ENCODE measurements at regions not wholly inside any gene's neighbourhood (a gene's known extent, or its start where the extent isn't known, plus 50 kb on each side); places are given as distances from the start of the nearest gene placed in this dataset.

DNA sequence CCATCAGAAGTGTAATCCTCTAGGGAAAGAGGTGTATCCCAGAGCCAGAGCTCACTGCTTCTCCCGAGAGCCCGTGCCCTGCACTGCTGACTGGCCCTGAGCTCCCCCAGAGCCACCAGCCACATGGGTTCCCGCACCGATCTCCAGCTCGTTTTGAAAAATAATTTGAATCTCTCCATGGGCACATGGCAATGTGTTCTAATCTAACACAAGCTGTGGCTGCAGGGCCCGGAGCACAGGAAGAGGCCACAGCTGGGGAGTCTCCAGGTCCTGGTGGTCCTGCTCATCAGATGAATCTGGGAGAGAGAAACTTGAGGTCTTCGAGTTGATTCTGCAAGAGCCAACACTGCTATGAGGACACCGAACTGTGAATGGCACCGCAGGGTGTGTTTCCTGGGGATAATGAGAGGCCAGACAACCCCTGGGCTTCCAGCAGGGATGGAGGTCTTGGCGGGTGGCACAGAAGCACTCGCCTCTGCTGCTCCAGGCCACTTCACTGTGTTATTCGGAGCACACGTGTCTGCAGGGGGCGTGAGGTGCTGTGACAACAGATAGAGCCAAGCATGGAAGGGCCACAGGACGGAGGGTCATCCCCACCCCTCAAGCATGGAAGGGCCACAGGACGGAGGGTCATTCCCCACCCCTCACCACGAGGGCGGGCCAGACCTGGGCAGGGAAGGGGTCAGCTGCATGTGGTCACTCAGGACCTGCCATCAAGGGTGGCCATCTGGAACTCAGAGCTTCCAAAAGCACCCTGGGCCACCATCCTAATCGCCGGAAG is 196.8 kb downstream of the NDUFA10 start:
- Histone ChIP-seq H4K20me1 (ENCODE audit: control insufficient read depth, extremely low read depth, insufficient read depth, low read length) (no peaks in the 10 kb centered on the region), H3K4me3 (replicated peaks in 1 of 4; ENCODE audit: control extremely low read depth in 1 of 4, insufficient read depth in 1 of 4, low read depth in 3 of 4, low read length in 4 of 4) (no peak overlapping the region), H3K79me2 (ENCODE audit: control insufficient read depth, insufficient read depth, low read length) (no peaks in the 10 kb centered on the region), H3K27ac (ENCODE audit: insufficient read depth, low read length) (no peak overlapping the region), H3K9me3 (ENCODE audit: control insufficient read depth, insufficient read depth, low read depth, low read length) (no peaks in the 10 kb centered on the region), H3K27me3 (ENCODE audit: control insufficient read depth, insufficient read depth, low read length) (no peaks in the 10 kb centered on the region), H3K4me1 (ENCODE audit: control insufficient read depth, extremely low read depth, insufficient read depth, low read length) (no peaks in the 10 kb centered on the region), H3K9ac (ENCODE audit: insufficient read depth, low read length) (no peak overlapping the region), H2AFZ (ENCODE audit: low read length) (no peak overlapping the region), H3K4me2 (ENCODE audit: extremely low read depth, insufficient read depth, low read length) (no peak overlapping the region), H3K36me3 (ENCODE audit: control insufficient read depth, insufficient read depth, low read length) (no peaks in the 10 kb centered on the region)
- no peak for TF ChIP-seq EZH2 (IDR thresholded peaks at IDR 0.05; ENCODE audit: low read length, missing control alignments)
- TF ChIP-seq, protein P1, sequence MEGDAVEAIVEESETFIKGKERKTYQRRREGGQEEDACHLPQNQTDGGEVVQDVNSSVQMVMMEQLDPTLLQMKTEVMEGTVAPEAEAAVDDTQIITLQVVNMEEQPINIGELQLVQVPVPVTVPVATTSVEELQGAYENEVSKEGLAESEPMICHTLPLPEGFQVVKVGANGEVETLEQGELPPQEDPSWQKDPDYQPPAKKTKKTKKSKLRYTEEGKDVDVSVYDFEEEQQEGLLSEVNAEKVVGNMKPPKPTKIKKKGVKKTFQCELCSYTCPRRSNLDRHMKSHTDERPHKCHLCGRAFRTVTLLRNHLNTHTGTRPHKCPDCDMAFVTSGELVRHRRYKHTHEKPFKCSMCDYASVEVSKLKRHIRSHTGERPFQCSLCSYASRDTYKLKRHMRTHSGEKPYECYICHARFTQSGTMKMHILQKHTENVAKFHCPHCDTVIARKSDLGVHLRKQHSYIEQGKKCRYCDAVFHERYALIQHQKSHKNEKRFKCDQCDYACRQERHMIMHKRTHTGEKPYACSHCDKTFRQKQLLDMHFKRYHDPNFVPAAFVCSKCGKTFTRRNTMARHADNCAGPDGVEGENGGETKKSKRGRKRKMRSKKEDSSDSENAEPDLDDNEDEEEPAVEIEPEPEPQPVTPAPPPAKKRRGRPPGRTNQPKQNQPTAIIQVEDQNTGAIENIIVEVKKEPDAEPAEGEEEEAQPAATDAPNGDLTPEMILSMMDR (conservative IDR thresholded peaks at IDR 0.05 in 1 of 2, IDR thresholded peaks at IDR 0.05 in 1 of 2; ENCODE audit: low read depth in 1 of 2, low read length in 2 of 2), result no peak
- DNase-seq (ENCODE audit: low read depth in 2 of 2), result no peak

DNA sequence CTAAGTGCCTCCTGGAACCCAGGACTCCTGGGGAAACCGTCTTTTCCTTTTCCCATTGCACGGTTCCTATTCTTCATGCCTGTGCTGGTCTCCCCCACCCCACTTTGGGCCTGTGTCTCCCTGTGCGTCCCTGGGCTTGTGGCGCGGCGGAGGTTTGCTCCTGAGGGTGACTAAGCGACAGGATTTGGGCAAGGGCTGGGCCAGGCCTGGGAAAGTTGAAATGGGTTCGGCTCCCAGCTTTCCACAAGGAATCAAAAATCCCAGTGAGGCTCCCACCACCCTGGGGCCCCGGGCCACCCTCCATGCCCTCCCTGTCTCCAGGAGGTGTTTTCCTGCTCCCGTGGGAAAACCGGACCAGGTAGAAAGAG is 197.6 kb downstream of the NDUFA10 start:
- DNase-seq (ENCODE audit: low read depth in 2 of 2), result no peak
- no peaks in the 10 kb centered on the region for H3K27me3 ChIP-seq (ENCODE audit: control insufficient read depth, insufficient read depth, low read length)
- no peaks in the 10 kb centered on the region for H3K4me1 ChIP-seq (ENCODE audit: control insufficient read depth, extremely low read depth, insufficient read depth, low read length)
- H3K4me3 ChIP-seq (replicated peaks in 1 of 4; ENCODE audit: control extremely low read depth in 1 of 4, insufficient read depth in 1 of 4, low read depth in 3 of 4, low read length in 4 of 4), result no peak overlapping the region
- H2AFZ ChIP-seq (ENCODE audit: low read length), result no peak overlapping the region
- no peaks in the 10 kb centered on the region for H4K20me1 ChIP-seq (ENCODE audit: control insufficient read depth, extremely low read depth, insufficient read depth, low read length)
- no peaks in the 10 kb centered on the region for H3K36me3 ChIP-seq (ENCODE audit: control insufficient read depth, insufficient read depth, low read length)
- H3K9ac ChIP-seq (ENCODE audit: insufficient read depth, low read length), result no peak overlapping the region
- H3K79me2 ChIP-seq (ENCODE audit: control insufficient read depth, insufficient read depth, low read length), result no peaks in the 10 kb centered on the region
- no peak overlapping the region for H3K4me2 ChIP-seq (ENCODE audit: extremely low read depth, insufficient read depth, low read length)
- no peak overlapping the region for H3K27ac ChIP-seq (ENCODE audit: insufficient read depth, low read length)
- H3K9me3 ChIP-seq (ENCODE audit: control insufficient read depth, insufficient read depth, low read depth, low read length), result no peaks in the 10 kb centered on the region
- TF ChIP-seq EZH2 (IDR thresholded peaks at IDR 0.05; ENCODE audit: low read length, missing control alignments), result no peak
- TF ChIP-seq, protein P1 (conservative IDR thresholded peaks at IDR 0.05 in 1 of 2, IDR thresholded peaks at IDR 0.05 in 1 of 2; ENCODE audit: low read depth in 1 of 2, low read length in 2 of 2), result no peak

DNA sequence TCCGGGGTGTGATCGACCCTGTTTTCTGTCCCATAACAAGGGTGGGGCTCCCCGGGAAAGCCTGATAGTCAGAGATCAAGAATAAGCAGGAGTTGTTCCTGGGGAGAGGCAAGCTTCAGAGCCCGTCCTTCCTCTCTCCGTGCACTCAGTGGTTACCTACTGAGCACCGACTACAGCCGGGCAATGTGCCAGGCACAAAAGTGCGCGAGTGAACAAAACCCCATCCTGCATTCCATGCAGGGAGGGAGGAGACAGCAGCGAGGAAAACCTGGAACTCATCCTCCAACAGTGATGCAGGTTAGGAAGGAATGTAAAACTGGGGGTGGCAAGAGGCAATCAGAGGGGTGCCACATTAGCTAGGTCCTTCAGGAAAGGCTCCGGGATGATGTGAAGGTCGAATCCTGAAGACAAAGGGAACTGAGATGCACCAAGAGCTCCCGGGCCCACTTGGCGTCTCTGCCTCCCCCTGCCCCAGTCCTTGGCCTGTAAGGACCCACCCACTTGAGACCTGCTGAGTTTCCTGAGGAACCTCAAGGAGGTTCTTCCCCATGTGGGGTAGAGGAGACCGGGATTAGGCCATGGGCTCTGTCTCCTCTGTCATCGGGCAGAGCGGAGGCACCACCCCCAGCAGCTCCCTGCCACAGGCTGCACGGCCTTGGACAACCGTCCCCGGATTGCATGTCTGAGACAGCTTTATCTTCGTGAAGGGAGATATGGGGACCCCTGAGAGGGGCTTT is 198.2 kb downstream of the NDUFA10 start:
- no peaks in the 10 kb centered on the region for H4K20me1 ChIP-seq (ENCODE audit: control insufficient read depth, extremely low read depth, insufficient read depth, low read length)
- H3K9me3 ChIP-seq (ENCODE audit: control insufficient read depth, insufficient read depth, low read depth, low read length), result no peaks in the 10 kb centered on the region
- no peak overlapping the region for H3K9ac ChIP-seq (ENCODE audit: insufficient read depth, low read length)
- H3K27ac ChIP-seq (ENCODE audit: insufficient read depth, low read length), result no peak overlapping the region
- no peak overlapping the region for H3K4me3 ChIP-seq (replicated peaks in 1 of 4; ENCODE audit: control extremely low read depth in 1 of 4, insufficient read depth in 1 of 4, low read depth in 3 of 4, low read length in 4 of 4)
- H3K36me3 ChIP-seq (ENCODE audit: control insufficient read depth, insufficient read depth, low read length), result no peaks in the 10 kb centered on the region
- no peak for DNase-seq (ENCODE audit: low read depth in 2 of 2)
- H2AFZ ChIP-seq (ENCODE audit: low read length), result no peak overlapping the region
- no peaks in the 10 kb centered on the region for H3K4me1 ChIP-seq (ENCODE audit: control insufficient read depth, extremely low read depth, insufficient read depth, low read length)
- H3K79me2 ChIP-seq (ENCODE audit: control insufficient read depth, insufficient read depth, low read length), result no peaks in the 10 kb centered on the region
- no peak overlapping the region for H3K4me2 ChIP-seq (ENCODE audit: extremely low read depth, insufficient read depth, low read length)
- H3K27me3 ChIP-seq (ENCODE audit: control insufficient read depth, insufficient read depth, low read length), result no peaks in the 10 kb centered on the region
- TF ChIP-seq, protein P1 (conservative IDR thresholded peaks at IDR 0.05 in 1 of 2, IDR thresholded peaks at IDR 0.05 in 1 of 2; ENCODE audit: low read depth in 1 of 2, low read length in 2 of 2), result no peak
- no peak for TF ChIP-seq EZH2 (IDR thresholded peaks at IDR 0.05; ENCODE audit: low read length, missing control alignments)
